HG02885 (cell line): ENCODE measurements at regions not wholly inside any gene's neighbourhood (a gene's known extent, or its start where the extent isn't known, plus 50 kb on each side); places are given as distances from the start of the nearest gene placed in this dataset.
"Not testable (repeated sequence)": the region's sequence is repeated elsewhere in the genome, so short reads cannot be mapped to it uniquely, and the experiment has no call there.

Experiments
- ATAC-seq: cut with Tn5 transposase; IDR thresholded peaks from one replicate; pipeline ENCODE4 v1.9.1; 2021; ENCODE audit warnings: mild to moderate bottlenecking; ENCODE audit not compliant: unreplicated experiment, poor library complexity

GRCh38 chr15:99454941-99455788, 110.6 kb upstream of the MEF2A start:
- ATAC-seq = no peak

- ATAC-seq = no peak
Measured at GRCh38 chr15:99455789-99456160, 110.0 kb upstream of the MEF2A start.

GRCh38 chr15:99464137-99464536, 101.6 kb upstream of the MEF2A start:
- ATAC-seq = no peak

GRCh38 chr15:99466701-99467337, 99.0 kb upstream of the MEF2A start:
- no peak for ATAC-seq

GRCh38 chr15:99467338-99467720, 98.5 kb upstream of the MEF2A start:
- no peak for ATAC-seq

- ATAC-seq = no peak
Measured at GRCh38 chr15:99467853-99468464, 97.8 kb upstream of the MEF2A start.

- ATAC-seq = not testable (repeated sequence)
Measured at GRCh38 chr15:99470204-99470603, 95.6 kb upstream of the MEF2A start.

- ATAC-seq = no peak
Measured at GRCh38 chr15:99472416-99473145, 93.2 kb upstream of the MEF2A start.

- ATAC-seq = no peak
Measured at GRCh38 chr15:99473981-99474906, 91.5 kb upstream of the MEF2A start.

GRCh38 chr15:99474909-99475753, 90.7 kb upstream of the MEF2A start:
- ATAC-seq = no peak

- ATAC-seq = no peak
Measured at GRCh38 chr15:99475754-99476412, 89.9 kb upstream of the MEF2A start.

- ATAC-seq = no peak
Measured at GRCh38 chr15:99476413-99477222, 89.2 kb upstream of the MEF2A start.

- no peak for ATAC-seq
Measured at GRCh38 chr15:99477791-99478471, 87.9 kb upstream of the MEF2A start.

- ATAC-seq = no peak
Measured at GRCh38 chr15:99478977-99479376, 86.8 kb upstream of the MEF2A start.

- ATAC-seq = no peak
Measured at GRCh38 chr15:99480016-99480810, 85.6 kb upstream of the MEF2A start.
